GM18517 (cell line): ENCODE measurements at regions not wholly inside any gene's neighbourhood (a gene's known extent, or its start where the extent isn't known, plus 50 kb on each side); places are given as distances from the start of the nearest gene placed in this dataset.
A peak's percentile ranks its signal among the peaks of the same experiment; 100 is the strongest.
"Not testable (repeated sequence)": the region's sequence is repeated elsewhere in the genome, so short reads cannot be mapped to it uniquely, and the experiment has no call there.

Experiments
- ATAC-seq: cut with Tn5 transposase; IDR thresholded peaks from one replicate; pipeline ENCODE4 v1.9.1; 2021; ENCODE audit warnings: mild to moderate bottlenecking, moderate library complexity; ENCODE audit not compliant: unreplicated experiment

DNA sequence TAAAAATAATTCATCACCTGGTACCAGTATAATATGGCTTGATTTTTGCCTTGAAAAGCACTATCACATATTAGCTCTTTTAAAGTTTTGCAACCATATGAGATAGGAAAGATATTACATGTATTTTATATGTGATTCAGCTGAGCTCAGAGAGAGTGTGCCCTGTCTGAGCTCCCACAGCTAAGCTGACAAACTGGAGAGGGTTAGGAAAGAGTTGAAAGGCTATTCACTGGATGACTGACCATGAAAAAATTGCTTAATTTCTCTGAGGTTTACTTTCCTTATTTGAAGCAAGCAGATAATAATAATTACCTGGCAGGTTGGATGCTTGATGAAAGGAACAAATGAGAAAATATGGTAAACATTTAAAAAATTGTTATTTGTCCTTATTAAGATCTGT, 97.4 kb upstream of the CCDC80 start:
- no peak for ATAC-seq

DNA sequence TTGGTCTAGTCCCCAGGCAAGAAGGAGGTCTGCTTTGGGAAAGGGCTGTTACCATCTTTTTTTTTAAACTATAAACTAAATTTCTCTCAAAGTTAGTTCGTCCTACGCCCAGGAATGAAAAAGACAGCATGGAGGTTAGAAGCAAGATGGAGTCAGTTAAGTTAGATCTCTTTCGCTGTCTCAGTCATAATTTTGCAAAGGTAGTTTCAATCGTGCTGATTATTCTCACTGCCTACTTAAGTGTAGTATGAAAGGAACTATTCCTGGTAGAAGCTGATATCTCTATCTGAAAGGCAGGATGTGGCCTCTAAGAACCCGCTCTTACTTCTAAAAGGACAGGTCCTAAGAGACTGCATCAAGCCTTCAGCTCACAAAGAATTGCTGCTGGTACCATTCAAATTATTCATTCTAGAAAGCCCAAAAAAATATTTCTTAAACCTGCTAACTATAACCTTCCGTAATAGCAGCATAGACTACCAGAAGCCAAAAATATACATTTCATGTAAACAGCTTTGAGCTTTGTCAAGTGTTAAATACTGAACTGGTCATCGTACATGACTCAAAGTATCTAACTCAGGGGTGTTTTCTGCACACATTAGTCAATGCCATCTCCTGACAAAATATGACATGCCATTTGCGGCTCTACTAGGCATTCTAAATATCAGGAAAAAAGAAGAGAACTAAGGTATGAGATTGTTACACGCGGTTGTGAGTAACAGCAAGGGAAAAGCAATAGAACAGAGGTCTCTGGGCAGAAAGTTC, 96.0 kb upstream of the CCDC80 start:
- no peak for ATAC-seq

DNA sequence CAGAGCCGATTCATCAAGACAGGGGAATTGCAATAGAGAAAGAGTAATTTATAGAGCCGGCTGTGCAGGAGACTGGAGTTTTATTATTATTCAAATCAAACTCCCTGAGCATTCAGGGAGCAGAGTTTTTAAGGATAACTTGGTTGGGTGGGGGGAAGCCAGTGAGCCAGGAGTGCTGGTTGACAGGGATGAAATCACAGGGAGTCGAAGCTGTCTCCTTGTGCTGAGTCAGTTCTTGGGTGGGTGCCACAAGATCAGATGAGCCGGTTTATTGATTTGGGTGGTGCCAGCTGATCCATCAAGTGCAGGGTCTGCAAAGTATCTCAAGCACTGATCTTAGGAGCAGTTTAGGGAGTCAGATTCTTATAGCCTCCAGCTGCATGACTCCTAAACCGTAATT, 95.4 kb upstream of the CCDC80 start:
- no peak for ATAC-seq

DNA sequence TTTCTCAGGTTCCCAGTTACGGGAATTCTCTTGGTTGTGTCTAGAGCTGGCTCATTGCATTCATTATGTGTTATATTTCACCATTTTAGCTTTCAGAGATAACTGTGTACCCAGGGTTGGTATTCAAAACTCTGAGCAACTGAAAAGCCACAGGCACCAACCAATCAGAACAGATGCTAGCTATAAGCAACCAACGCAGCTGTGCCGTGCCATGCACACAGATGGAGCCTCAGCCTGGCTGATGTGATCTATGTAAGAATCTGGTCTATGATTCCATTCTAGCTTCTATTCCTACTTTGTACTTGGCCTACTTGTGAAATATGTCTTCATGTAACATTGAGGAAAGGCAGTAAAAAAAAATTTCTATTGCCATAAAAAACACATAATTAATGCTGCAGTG, 95.0 kb upstream of the CCDC80 start:
- ATAC-seq, result no peak

DNA sequence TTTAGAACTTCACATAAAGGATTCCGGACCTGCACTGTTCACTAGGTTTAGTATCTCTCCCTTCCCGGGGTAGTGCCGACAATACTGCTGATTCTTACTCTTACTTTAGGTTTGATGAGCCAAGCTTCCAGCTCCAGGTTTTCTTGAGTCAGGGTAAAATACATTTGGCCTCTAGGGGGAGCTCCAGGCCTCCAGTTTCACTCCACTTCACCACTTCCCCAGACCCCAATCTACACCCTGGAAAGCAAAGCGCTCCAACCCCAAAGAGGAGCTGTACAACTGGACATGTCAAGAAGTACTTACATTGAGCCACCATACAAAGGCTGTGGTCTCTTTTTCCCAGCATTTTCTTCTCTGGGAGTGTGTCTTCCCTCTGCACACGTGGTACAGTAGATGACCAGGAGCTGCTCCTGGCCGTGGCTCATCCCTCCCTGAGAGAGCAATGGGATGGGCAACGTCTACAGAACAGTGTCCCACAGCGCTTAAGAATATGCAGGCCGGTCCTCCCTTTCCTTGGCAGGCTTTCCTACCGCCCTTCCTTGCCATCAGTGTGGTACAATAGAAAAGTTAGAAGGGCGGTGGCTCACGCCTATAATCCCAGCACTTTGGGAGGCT, 93.9 kb upstream of the CCDC80 start:
- ATAC-seq, result peak; percentile 75

DNA sequence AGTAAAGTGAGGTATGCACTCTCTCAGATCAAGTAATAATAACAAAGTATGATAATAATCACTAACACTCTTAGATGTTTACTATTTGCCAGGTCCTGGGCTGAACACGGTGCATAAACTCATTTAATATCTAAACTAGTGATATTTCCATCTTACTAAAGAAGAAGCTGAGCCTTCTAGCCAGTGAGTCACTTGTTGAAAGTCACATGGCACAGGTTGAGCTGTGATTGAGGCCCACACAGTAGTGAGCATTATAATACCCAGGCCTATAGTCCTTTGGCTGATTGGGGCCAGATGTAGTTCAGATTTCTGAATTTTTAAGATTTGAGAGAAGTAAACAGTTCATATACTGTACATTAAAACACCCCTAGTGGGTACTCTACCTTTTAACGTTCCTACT, 93.2 kb upstream of the CCDC80 start:
- ATAC-seq, result no peak

DNA sequence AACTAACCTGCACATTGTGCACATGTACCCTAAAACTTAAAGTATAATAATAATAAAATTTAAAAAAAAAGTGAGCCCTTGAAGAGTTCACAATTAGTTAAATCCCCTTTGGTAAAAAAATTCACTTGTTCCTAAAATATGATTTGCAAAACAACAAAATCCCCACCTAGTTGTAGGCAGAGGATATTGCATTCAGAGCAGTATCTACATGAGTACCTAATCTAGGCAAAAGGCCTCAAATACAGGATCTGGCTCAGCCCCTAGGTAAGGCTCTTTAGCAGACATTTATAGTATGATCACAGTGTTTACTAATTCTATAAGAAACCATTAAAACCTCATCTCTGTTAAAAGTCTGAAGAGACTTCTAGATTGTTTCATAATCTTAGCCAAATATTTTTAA, 89.3 kb upstream of the CCDC80 start:
- ATAC-seq, result no peak

DNA sequence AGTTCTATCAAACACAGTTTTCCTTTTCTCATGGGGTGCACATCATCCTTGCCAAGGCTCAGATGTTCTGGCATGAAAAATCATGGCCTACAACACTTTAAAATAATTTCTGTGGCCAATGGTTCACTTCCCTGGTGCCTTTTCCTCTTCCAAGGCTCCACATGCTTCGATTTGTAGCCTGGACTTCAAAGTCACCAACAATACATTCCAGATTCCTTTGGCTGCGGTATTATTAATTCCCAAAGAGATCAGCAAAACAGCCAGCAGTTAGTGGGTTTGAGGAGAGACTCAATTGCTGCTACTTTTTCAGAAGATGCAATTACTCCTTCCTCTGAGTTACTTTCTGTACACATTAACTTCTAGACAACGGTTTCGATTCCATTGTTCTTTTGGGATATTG, 80.3 kb upstream of the CCDC80 start:
- no peak for ATAC-seq

DNA sequence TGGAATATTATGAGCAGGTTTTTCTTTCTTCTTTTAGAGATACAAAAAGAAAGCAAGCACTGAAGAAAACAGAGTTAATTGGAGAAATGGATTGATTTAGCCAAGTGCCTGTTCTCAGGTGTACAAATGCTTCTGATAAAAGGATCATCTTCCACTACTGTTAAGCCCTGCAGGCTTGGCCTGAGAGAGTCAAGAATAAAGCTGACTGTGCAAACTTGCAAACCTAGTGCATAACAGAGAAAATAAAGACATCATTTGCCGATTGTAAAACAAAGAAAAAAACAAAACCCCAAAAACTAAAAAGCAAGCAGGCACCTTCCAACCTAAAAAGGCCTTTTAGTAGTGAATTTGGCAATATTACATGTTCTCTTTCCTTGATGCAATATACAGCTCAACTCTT, 78.0 kb upstream of the CCDC80 start:
- no peak for ATAC-seq

DNA sequence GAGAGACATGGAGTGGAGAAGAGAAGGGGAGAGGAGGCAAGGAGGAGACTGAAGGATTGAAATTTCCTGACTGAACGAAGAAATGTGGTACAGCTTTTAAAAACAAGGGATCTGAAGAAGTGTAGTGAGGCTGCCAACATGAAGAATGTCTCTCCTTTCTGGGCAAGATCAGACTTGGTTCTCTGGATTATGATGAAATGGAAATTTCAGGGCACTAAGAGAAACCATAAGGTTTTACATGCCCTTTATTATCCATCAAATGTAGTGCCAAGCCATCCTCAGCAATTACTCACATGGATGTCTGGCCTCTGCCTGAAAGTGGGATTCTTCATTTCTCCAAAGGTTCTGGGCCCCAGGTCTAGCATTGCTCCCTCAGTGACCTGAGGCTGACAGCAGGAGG, 77.6 kb upstream of the CCDC80 start:
- no peak for ATAC-seq

DNA sequence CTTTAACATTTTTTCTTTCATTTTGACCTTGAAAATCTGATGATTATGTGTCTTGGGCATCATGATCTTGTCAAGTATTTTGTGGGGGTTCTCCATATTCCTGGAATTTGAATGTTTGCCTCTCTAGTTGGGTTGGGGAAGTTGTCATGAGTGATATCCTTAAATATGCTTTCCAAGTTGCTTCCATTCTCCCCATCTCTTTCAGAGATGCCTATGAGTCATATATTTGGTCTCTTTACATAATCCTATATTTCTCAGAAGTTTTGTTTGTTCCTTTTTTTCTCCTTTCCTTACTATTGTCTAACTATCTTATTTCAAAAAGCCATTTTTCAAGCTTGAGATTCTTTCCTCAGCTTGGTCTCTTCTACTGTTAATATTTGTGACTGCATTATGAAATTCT, 69.0 kb upstream of the CCDC80 start:
- ATAC-seq, result no peak

DNA sequence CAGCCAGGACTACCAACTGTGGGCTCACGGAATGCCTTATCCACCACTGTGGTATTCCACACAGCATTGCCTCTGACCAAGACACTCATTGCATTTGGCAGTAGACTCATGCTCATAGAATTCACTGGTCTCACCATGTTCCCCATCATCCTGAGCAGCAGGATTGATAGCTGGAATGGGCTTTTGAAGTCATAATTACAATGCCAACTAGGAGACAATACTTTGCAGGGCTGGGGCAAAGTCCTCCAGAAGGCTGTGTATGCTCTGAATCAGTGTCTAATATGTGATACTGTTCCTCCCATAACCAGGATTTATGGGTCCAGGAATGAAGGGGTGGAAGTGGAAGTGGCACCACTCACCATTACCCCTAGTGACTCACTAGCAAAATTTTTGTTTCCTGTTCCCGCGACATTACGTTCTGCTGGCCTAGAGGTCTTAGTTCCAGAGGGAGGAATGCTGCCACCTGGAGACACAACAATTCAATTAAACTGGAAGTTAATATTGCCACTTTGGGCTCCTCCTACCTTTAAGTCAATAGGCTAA, 58.6 kb upstream of the CCDC80 start:
- no peak for ATAC-seq

DNA sequence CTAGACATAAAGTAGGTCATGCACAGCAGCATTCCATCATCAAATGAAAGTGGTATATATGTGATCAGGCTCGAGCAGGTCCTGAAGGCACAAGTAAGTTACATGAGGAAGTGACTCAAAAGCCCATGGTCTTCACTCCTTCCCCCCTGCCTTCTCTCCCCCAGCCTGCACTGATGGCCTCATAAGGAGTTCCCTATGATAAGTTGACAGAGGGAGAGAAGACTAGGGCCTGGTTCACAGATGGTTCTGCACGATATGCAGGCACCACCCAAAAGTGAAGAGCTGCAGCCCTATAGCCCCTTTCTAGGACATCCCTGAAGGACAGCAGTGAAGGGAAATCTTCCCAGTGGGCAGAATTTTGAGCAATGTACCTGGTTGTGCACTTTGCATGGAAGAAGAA, 57.5 kb upstream of the CCDC80 start:
- not testable (repeated sequence) for ATAC-seq

DNA sequence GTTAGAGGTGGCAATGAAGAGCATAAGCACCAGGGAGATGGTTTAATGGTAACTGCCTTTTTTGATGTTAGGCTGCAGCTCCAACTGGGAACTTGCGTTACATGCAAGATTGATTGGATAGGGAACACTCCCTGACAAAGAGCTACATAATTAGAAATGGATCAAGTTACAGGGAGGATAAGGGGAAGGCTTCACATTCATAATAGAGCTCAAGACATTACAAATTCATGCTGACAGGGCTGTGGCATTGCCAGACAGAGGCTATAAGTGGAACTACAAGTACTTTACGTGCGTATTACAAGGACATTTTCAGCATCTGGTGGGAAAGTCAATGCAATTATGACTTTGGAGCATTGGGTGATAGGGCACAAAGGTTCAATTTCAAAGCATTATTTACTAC, 55.3 kb upstream of the CCDC80 start:
- ATAC-seq, result not testable (repeated sequence)

DNA sequence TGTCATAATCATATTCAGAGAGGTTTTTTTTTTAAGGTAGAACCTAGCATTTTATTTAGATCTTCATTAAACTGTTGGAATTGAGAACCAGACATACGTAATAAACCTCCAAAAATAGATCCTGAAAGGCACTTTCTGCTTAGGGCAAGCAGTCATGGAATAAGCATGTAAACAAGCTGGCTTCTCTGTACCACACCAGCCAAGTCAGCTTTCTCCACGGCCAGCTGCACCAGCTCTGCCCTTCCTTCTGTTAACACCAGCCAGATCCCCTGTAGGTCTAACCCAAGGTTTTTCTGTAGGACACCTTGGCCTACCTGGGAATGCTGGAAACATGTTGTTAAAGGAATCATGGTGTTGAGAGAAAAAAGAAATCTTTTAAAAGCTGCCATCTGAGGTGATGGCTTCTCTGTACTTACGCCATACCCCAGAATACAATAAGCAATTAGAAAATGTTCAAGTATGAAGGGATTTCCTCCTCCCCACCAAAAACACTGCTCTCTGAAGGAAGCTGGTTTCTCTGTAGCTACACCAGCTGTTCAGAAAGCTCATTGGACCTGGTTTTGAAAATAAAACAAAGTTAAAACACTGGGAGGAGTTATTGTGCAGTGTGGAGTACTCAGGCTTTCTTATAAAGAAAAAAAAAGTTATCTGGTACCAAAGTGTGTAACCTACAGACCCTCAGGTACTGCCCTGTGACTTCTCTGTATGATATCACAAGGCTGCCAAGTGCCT, 54.6 kb upstream of the CCDC80 start:
- not testable (repeated sequence) for ATAC-seq

DNA sequence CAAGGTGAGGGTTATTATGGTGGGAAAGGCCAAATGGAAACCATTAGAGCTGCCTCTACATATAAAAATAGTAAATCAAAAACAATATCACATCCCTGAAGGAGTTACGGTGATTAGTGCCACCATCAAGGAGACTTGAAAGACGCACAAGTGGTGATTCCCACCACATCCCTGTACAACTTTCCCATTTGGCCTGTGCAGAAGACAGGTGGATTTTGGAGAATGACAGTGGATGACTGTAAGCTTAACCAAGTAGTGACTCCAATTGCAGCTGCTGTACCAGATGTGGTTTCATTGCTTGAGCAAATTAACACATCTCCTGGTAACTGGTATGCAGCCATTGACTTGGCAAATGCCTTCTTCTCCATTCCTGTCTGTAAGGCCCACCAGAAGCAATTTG, 54.0 kb upstream of the CCDC80 start:
- not testable (repeated sequence) for ATAC-seq

DNA sequence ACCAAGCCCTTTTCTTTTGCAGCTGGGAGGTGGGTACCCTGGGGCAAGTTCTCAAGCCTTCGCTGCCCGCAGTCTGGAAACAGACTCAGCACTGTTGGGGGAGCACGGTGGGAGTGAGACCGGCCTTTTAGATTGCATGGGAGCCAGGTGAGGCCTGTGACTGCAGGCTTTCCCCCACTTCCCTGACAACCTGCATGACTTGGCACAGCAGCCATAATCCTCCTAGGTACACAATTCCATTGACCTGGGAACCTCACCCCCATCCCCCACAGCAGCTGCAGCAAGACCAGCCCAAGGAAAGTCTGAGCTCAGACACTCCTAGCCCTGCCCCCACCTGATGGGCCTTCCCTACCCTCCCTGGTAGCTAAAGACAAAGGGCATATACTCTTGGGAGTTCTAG, 52.2 kb upstream of the CCDC80 start:
- ATAC-seq, result no peak
